MM.1S (cell line): ENCODE measurements at regions not wholly inside any gene's neighbourhood (a gene's known extent, or its start where the extent isn't known, plus 50 kb on each side); places are given as distances from the start of the nearest gene placed in this dataset.

Source experiments
- DNase-seq: peaks from one replicate; pipeline ENCODE4 v3.0.0-alpha.2; 2015
- H2AFZ ChIP-seq: fragments of 300-600 bp; sonication (generic); 2 replicates; pipeline ENCODE4 v1.6.0; 2016; ENCODE audit warnings: antibody characterized with exemption, low read length
- H3F3A ChIP-seq: fragments of 300-600 bp; sonication (generic); 2 replicates; pipeline ENCODE4 v1.6.1; 2016; ENCODE audit warnings: mild to moderate bottlenecking, antibody characterized with exemption, low read length, moderate library complexity, mixed read lengths; ENCODE audit not compliant: insufficient read depth
- H3K27ac ChIP-seq: fragments of 300-600 bp; sonication (generic); 2 replicates; pipeline ENCODE4 v1.5.1; 2016; ENCODE audit warnings: mild to moderate bottlenecking, low read length
- H3K27me3 ChIP-seq: fragments of 300-600 bp; sonication (generic); replicated peaks from 2 replicates; pipeline ENCODE4 v1.6.0; 2016; ENCODE audit warnings: low read length; ENCODE audit not compliant: insufficient read depth
- H3K36me3 ChIP-seq: fragments of 300-600 bp; sonication (generic); replicated peaks from 2 replicates; pipeline ENCODE4 v1.6.1; 2016; ENCODE audit warnings: mild to moderate bottlenecking, low read length, mixed read lengths; ENCODE audit not compliant: insufficient read depth
- H3K4me1 ChIP-seq: fragments of 300-600 bp; sonication (generic); 2 replicates; pipeline ENCODE4 v1.6.1; 2016; ENCODE audit warnings: low read length, mixed read lengths
- H3K4me2 ChIP-seq: fragments of 300-600 bp; sonication (generic); 2 replicates; pipeline ENCODE4 v1.6.0; 2016; ENCODE audit warnings: low read depth, low read length
- H3K4me3 ChIP-seq: fragments of 300-600 bp; sonication (generic); 2 replicates; pipeline ENCODE4 v1.5.1; 2016; ENCODE audit warnings: low read length, mixed read lengths
- H3K79me2 ChIP-seq: fragments of 300-600 bp; sonication (generic); 2 replicates; pipeline ENCODE4 v1.6.1; 2016; ENCODE audit warnings: mixed run types, low read length, mixed read lengths
- H3K9ac ChIP-seq: fragments of 300-600 bp; sonication (generic); 2 replicates; pipeline ENCODE4 v1.6.1; 2016; ENCODE audit warnings: low read length, mixed read lengths
- H3K9me2 ChIP-seq: fragments of 300-600 bp; sonication (generic); replicated peaks from 2 replicates; pipeline ENCODE4 v1.6.1; 2016; ENCODE audit warnings: mild to moderate bottlenecking, low read length, mixed read lengths; ENCODE audit not compliant: insufficient read depth
- H3K9me3 ChIP-seq: fragments of 300-600 bp; sonication (generic); replicated peaks from 2 replicates; pipeline ENCODE4 v1.6.1; 2016; ENCODE audit warnings: mild to moderate bottlenecking, low read length, mixed read lengths; ENCODE audit not compliant: insufficient read depth
- H4K20me1 ChIP-seq: fragments of 300-600 bp; sonication (generic); 2 replicates; pipeline ENCODE4 v1.6.1; 2016; ENCODE audit warnings: mild to moderate bottlenecking, low read length, moderate library complexity, mixed read lengths; ENCODE audit not compliant: insufficient read depth
- CTCF ChIP-seq: fragments of 300-600 bp; sonication (generic); IDR thresholded peaks from 2 replicates; pipeline ENCODE4 v1.5.1; 2016; ENCODE audit warnings: antibody characterized with exemption, low read length, mixed read lengths
- EZH2 ChIP-seq: fragments of 300-600 bp; sonication (generic); optimal IDR thresholded peaks from 2 replicates; pipeline ENCODE3; 2017; ENCODE audit warnings: low read depth, mild to moderate bottlenecking, antibody characterized with exemption, low read length, mixed read lengths
- EZH2phosphoT487 ChIP-seq: fragments of 300-600 bp; sonication (generic); IDR thresholded peaks from 2 replicates; pipeline ENCODE4 v1.6.1; 2018; ENCODE audit warnings: antibody characterized with exemption, low read length

GRCh38 chr7:4319280-4319679 lies 362.8 kb upstream of the FOXK1 start:
- no peaks in the 10 kb centered on the region for H3K36me3 ChIP-seq
- no peaks in the 10 kb centered on the region for H3K4me1 ChIP-seq
- TF ChIP-seq EZH2phosphoT487 (no peak), CTCF (no peak), EZH2 (no peak)
- no peak overlapping the region for H3K4me3 ChIP-seq
- H3K9ac ChIP-seq = no peak overlapping the region
- H3K4me2 ChIP-seq = no peak overlapping the region
- H3K79me2 ChIP-seq = no peaks in the 10 kb centered on the region
- H3K9me3 ChIP-seq = no peaks in the 10 kb centered on the region
- no peak for DNase-seq
- no peaks in the 10 kb centered on the region for H4K20me1 ChIP-seq
- no peaks in the 10 kb centered on the region; the same call in 1 of the 2 replicates for H3K27me3 ChIP-seq
- no peaks in the 10 kb centered on the region for H3K9me2 ChIP-seq
- H2AFZ ChIP-seq = no peak overlapping the region
- H3F3A ChIP-seq = no peaks in the 10 kb centered on the region
- H3K27ac ChIP-seq = no peak overlapping the region

DNA sequence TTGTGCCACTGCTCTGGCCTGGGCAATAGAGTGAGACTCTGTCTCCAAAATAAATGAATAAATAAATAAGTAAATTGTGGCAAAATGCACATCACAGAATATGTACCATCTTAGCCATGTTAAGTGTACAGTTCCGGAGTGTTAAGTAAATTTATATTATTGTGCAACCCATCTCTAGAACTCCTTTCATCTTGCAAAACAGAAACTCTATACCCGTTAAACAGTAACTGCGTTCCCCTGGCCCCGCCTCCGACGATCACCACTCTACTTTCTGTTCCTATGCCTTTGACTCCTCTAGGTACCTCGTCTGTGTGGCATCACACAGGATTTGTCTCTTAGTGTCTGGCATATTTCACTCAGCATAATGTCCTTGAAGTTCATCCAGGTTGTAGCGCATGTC lies 356.4 kb upstream of the FOXK1 start:
- no peak for DNase-seq
- Histone ChIP-seq H3F3A (no peaks in the 10 kb centered on the region), H3K9me3 (no peaks in the 10 kb centered on the region), H3K4me3 (no peak overlapping the region), H4K20me1 (no peaks in the 10 kb centered on the region), H3K27me3 (no peaks in the 10 kb centered on the region), H3K79me2 (no peaks in the 10 kb centered on the region), H3K9me2 (no peaks in the 10 kb centered on the region), H2AFZ (no peak overlapping the region), H3K36me3 (no peaks in the 10 kb centered on the region), H3K4me2 (no peak overlapping the region), H3K4me1 (no peaks in the 10 kb centered on the region), H3K27ac (no peak overlapping the region), H3K9ac (no peak overlapping the region)
- TF ChIP-seq EZH2phosphoT487 = no peak
- no peak for TF ChIP-seq CTCF
- TF ChIP-seq EZH2 = no peak

DNA sequence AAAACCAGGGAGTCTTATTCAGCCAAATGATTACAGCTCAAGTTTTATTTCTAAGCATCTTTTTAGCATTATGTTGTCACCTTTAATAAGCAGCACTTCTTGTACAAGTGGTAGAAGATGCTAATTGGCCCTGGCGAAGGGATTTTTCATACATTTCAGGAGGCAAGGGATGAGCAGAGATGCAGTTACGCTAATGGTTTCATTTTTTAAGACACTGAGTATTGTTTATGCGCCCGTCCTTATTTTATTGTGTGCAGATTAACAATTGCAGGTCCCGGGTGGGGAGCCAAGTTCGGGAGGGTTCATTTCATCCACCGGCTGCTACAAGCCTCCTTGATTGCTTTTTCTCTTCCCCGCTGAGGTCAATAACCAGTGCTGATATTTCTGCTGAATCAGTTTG lies 350.4 kb upstream of the FOXK1 start:
- no peak for TF ChIP-seq EZH2phosphoT487
- no peak for TF ChIP-seq EZH2
- TF ChIP-seq CTCF = no peak
- Histone ChIP-seq H2AFZ (no peak overlapping the region), H3K9me2 (no peaks in the 10 kb centered on the region), H3K79me2 (no peaks in the 10 kb centered on the region), H3K27ac (no peak overlapping the region), H3K36me3 (no peaks in the 10 kb centered on the region), H3K9ac (no peak overlapping the region), H3K4me3 (no peak overlapping the region), H3F3A (no peaks in the 10 kb centered on the region), H3K4me1 (no peaks in the 10 kb centered on the region), H4K20me1 (no peaks in the 10 kb centered on the region), H3K27me3 (no peaks in the 10 kb centered on the region), H3K4me2 (no peak overlapping the region), H3K9me3 (no peaks in the 10 kb centered on the region)
- no peak for DNase-seq
